Immature natural killer cell (primary cell): ENCODE measurements at regions not wholly inside any gene's neighbourhood (a gene's known extent, or its start where the extent isn't known, plus 50 kb on each side); places are given as distances from the start of the nearest gene placed in this dataset.

ENCODE experiments used
- DNase-seq, 3 donors: peaks; one replicate each; pipeline ENCODE4 v3.0.0; 2022; ENCODE audit warnings: mixed read lengths in 1 of 3
- H3K27ac Mint-ChIP-seq, 6 donors: one replicate each; pipeline ENCODE4 v1.8.0; 2020; ENCODE audit warnings: mixed read lengths in 6 of 6, mild to moderate bottlenecking in 5 of 6, inconsistent platforms in 4 of 6, moderate library complexity in 3 of 6
- H3K27me3 Mint-ChIP-seq, 3 donors: one replicate each; pipeline ENCODE4 v1.8.0; 2020 to 2021; ENCODE audit warnings: low read depth in 3 of 3, mild to moderate bottlenecking in 3 of 3, mixed read lengths in 3 of 3, moderate library complexity in 3 of 3, inconsistent platforms in 1 of 3
- H3K36me3 Mint-ChIP-seq, 3 donors: one replicate each; pipeline ENCODE4 v1.8.0; 2020; ENCODE audit warnings: mixed read lengths in 3 of 3, inconsistent platforms in 2 of 3, mild to moderate bottlenecking in 2 of 3
- H3K4me1 Mint-ChIP-seq, 2 donors: one replicate each; pipeline ENCODE4 v1.8.0; 2020; ENCODE audit warnings: inconsistent platforms in 2 of 2, mild to moderate bottlenecking in 2 of 2, mixed read lengths in 2 of 2, moderate library complexity in 1 of 2
- H3K4me3 Mint-ChIP-seq, 5 donors: one replicate each; pipeline ENCODE4 v1.8.0; 2020; ENCODE audit warnings: mild to moderate bottlenecking in 5 of 5, mixed read lengths in 5 of 5, inconsistent platforms in 3 of 5, moderate library complexity in 3 of 5
- H3K9me3 Mint-ChIP-seq, 6 donors: one replicate each; pipeline ENCODE4 v1.8.0; 2020; ENCODE audit warnings: mild to moderate bottlenecking in 6 of 6, mixed read lengths in 6 of 6, inconsistent platforms in 4 of 6, moderate library complexity in 3 of 6

DNA sequence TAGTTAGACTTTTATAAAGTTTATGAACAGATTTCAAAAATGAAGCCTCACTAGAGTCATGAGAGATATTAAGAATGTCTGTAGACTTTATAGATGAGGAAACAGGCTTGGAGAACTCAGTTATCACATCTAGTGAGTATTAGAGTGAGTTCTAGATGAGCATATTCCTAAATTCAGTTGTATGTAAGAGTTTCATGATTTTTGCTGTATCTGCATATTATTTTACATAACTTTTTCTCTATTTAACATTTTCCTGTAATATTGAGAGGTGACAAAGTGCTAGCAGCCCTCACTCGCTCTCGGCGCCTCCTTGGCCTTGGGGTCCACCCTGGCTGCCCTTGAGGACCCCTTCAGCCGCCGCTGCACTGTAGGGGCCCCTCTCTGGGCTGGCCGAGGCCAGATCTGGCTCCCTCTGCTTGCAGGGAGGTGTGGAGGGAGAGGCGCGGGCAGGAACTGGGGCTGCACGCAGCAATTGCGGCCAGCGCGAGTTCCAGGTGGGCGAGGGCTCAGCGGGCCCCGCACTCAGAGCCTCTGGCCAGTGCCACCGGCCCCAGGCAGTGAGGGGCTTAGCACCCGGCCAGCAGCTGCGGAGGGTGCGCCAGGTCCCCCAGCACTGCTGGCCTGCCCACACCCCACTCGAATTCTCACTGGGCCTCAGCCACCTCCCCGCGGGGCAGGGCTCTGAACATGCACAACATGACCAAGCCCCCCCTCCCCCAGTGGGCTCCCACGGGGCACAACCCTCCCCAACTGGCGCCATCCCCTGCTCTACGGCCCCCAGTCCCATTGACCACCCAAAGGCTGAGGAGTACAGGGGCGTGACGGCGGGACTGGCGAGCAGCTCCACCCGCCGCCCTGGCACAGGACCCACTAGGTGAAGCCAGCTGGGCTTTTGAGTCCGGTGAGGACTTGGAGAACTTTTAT lies 182.1 kb downstream of the TLE1 start:
- Mint-ChIP-seq H3K27me3 (peaks cover 3 to 8% (median 8%) of the 10 kb centered on the region in 3 donors), H3K4me1 (peaks cover 6 to 11% of the 10 kb centered on the region in 2 donors), H3K9me3 (peaks cover 0 to 3% (median 0%) of the 10 kb centered on the region in 6 donors), H3K36me3 (no peaks in the 10 kb centered on the region), H3K4me3 (no peak overlapping the region), H3K27ac (no peak overlapping the region)
- DNase-seq = no peak

DNA sequence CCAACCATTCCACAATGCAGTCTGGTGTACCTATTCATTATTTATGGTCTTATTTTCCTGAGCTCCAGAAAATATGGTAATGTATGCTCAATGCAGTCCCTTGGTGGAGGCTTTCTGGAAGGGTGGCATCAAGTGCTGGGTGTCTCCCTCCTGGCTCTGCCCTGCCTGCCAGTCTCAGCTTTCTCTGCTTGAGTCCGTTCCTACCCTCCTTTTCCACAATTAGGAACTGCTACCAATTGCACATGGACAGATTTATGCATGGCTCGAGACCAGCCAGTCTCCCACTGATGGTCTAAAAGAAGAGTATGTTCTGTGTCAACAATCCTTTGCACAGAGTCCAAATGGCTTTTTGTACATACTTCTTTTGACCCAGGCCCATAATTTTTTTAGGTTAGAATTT lies 189.8 kb downstream of the TLE1 start:
- Mint-ChIP-seq H3K27me3 (peaks cover 0 to 6% (median 4%) of the 10 kb centered on the region in 3 donors), H3K4me1 (no peaks in the 10 kb centered on the region), H3K9me3 (no peaks in the 10 kb centered on the region), H3K36me3 (peaks cover 0 to 3% (median 0%) of the 10 kb centered on the region in 3 donors), H3K4me3 (no peak overlapping the region), H3K27ac (no peak overlapping the region)
- no peak for DNase-seq

DNA sequence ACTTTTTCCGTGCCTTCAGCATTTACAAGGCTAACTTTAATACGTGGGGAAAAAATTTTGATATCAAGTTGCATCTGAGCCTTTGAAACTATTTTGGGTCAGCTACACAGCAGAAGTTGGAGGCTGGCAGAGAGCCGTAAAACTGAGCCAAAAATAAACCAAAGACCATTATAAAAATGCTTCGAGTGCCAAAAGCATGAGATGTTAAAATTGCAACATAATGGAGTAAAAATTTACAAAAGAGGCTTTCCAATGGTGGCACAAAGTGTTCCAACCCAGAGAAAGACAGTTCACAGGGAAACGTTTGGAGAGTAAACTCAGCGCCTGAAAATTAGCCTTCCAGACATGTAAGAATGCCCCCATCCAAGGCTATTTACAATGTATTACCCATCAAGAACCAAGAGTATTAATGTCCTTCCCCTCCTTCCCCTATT lies 190.3 kb downstream of the TLE1 start:
- peaks cover 0 to 6% (median 4%) of the 10 kb centered on the region in 3 donors for H3K27me3 Mint-ChIP-seq
- no peaks in the 10 kb centered on the region for H3K9me3 Mint-ChIP-seq
- no peak for DNase-seq
- H3K27ac Mint-ChIP-seq = no peak overlapping the region
- no peak overlapping the region for H3K4me3 Mint-ChIP-seq
- no peaks in the 10 kb centered on the region for H3K4me1 Mint-ChIP-seq
- peaks cover 0 to 3% (median 0%) of the 10 kb centered on the region in 3 donors for H3K36me3 Mint-ChIP-seq

DNA sequence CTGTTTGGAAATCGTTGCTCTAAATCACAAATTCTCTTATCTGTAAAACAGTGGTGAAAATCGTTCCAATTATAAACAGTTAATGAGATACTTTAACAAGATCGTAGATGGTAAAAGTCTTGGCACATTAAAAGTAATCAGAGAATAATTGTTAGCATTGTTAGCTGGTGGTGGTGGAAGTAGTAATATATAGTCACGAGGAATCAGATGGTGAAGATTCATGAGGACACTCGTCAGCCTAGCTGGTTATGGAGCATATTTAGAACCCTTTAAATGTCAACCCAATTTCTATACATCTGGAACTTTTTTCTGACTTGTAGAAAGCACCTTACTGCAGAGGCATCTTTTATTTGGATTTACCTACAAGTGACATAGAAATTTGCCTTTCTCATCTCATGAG lies 190.8 kb downstream of the TLE1 start:
- Mint-ChIP-seq H3K4me1 (no peaks in the 10 kb centered on the region), H3K9me3 (no peaks in the 10 kb centered on the region), H3K36me3 (peaks cover 0 to 3% (median 0%) of the 10 kb centered on the region in 3 donors), H3K4me3 (no peak overlapping the region), H3K27me3 (peaks cover 0 to 4% (median 4%) of the 10 kb centered on the region in 3 donors), H3K27ac (no peak overlapping the region)
- no peak for DNase-seq

DNA sequence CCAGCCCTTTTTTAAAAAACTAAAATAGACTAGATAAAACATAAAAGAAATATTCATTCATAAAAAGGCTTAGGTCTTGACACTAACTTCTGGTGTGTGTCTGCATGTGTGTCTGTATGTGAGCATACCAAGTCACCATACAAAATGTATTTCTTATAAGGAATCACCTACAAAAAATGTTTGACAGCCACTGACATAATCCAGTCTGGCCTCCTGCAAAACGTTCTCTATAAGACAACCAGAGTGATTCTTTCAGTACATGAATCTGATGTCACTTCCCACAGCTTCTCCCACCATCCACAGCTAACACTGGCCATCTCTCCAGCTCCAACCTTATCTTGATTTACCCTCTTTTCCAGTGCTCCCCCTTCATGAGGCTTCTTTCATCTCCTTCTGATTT lies 192.3 kb downstream of the TLE1 start:
- no peak for DNase-seq

DNA sequence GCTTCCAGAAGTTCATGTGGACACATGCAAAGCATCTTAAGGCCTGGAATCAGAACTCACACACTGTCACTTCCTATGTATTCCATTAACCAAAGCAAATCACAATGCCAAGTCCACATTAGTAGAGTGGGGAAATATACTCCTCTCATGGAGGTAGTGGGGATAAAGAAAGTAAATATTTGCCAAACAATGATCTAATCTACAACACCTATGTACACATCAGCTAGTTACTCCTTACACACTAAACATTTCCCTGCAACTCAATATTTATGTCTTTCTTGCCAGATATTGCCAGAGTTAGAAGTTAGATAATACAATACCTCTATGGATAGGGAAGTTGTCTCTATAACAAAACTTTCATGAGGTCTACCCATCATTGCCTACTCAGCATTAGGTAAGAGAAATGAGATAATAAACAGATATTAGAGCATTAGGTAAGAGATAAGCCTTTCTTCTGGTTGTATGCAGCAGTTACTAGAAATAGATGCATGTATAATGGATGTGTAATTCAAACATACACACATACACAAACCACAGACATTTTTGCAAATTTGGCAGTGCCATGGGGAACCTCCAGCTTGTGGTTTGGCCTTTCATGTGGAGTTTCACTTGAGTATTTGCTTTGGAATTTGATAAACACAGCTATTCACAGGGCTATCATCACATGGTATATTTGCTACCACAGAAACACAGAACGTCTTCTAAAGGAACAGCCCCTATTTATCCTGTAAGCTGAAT lies 196.5 kb downstream of the TLE1 start:
- Mint-ChIP-seq H3K36me3 (no peaks in the 10 kb centered on the region), H3K4me3 (no peak overlapping the region), H3K4me1 (no peaks in the 10 kb centered on the region), H3K9me3 (no peaks in the 10 kb centered on the region), H3K27me3 (peaks cover 1 to 6% (median 4%) of the 10 kb centered on the region in 3 donors), H3K27ac (no peak overlapping the region)
- DNase-seq = no peak

More for the DNA sequence above, 192.3 kb downstream of the TLE1 start:
- H3K27ac Mint-ChIP-seq = no peak overlapping the region
- no peaks in the 10 kb centered on the region for H3K9me3 Mint-ChIP-seq
- peaks cover 1 to 4% (median 4%) of the 10 kb centered on the region in 3 donors for H3K27me3 Mint-ChIP-seq
- peaks cover 0 to 3% (median 0%) of the 10 kb centered on the region in 3 donors for H3K36me3 Mint-ChIP-seq
- no peaks in the 10 kb centered on the region for H3K4me1 Mint-ChIP-seq
- H3K4me3 Mint-ChIP-seq = no peak overlapping the region

DNA sequence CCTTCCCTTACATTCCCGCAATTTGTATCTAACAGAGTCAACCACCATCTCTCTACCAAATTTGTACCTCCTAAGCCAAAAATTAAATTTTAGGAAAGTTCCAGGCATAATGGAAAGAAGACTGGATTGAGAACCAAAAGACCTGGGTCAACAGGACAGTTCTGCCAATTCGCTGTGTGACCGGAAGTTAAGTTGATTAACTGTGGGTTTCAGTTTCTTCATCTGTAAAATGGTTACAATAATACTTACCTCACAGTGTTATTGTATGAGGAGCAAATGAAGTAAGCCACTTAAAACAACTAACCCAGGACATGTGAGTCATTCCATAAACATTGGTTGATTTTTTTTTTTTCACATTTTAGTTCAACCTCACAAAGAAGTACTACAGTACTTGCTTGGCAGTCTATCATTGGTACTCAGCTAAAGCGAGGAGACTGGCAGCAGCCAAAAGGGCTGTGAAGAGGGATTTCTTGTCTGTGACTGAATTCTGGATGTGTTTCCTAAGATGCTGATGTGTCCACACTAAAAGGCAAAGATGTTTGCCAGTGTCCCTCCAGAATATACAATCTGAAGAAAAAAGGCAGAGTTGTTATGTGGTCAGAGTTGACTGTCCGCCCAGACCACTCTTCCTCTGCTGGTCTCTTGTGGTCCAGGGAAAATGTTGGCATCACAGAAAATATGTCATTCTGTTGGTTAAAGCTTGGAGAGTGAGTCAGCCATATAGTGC lies 198.6 kb downstream of the TLE1 start:
- H3K27ac Mint-ChIP-seq = no peak overlapping the region
- no peaks in the 10 kb centered on the region for H3K9me3 Mint-ChIP-seq
- no peak for DNase-seq
- no peaks in the 10 kb centered on the region for H3K36me3 Mint-ChIP-seq
- H3K27me3 Mint-ChIP-seq = peaks cover 1 to 3% (median 2%) of the 10 kb centered on the region in 3 donors
- H3K4me3 Mint-ChIP-seq = no peak overlapping the region
- no peaks in the 10 kb centered on the region for H3K4me1 Mint-ChIP-seq

DNA sequence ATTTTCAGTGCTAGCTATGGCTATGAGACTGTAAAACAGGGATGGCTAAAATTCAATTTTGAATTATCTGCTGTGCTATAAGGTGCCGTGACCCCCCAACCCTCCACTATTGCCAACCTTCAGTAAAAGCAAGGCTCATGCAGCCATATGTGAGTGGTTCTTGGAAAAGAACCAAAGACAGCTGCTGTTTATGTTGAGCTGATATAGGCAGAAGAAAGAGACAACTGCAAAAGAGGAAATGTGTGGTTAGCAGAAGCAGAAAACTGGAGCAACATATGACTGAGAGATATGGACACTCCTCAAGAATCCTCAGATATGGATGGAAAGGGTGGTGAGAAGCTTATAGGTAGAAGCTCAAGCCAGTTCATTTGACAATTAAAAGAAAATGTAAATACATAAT lies 200.3 kb downstream of the TLE1 start:
- Mint-ChIP-seq H3K4me1 (no peaks in the 10 kb centered on the region), H3K36me3 (no peaks in the 10 kb centered on the region), H3K4me3 (no peak overlapping the region), H3K9me3 (no peaks in the 10 kb centered on the region), H3K27ac (no peak overlapping the region), H3K27me3 (peaks cover 1 to 3% (median 2%) of the 10 kb centered on the region in 3 donors)
- no peak for DNase-seq

DNA sequence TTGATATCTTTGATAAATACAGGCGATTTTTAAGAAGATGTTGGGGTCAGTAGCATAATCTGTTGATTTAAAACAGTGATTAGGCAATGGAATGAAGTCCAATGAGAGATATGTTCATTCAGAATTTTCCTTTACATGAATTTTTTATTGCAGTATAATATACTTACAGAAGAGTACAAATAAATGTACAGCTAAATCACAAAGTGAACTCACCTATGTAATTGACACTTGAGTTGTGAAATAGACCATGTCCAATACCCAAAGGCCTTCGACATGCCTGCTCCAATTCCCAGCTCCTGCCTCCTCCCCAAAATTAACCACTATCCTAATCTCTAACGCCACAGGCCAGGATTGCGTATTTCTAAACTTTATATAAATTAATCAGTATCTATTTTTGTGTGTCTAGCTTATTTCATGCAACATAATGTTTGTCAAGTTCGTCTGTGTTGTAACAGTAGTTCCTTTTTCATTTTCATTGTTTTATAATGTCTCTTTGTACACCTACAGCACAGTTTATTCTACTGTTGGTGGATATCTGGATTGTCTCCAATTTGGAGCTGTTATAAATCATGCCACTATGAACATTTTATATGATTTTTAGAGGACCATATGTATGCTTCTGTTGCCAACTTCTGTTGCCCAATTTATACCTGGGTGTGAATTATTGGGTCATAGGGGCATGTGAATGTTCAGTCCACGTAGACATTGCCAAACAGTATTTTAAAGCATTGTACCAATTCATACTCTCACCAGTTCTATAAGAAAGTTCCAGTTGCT lies 208.3 kb downstream of the TLE1 start:
- no peak overlapping the region for H3K4me3 Mint-ChIP-seq
- no peak for DNase-seq
- no peaks in the 10 kb centered on the region for H3K4me1 Mint-ChIP-seq
- H3K36me3 Mint-ChIP-seq = no peaks in the 10 kb centered on the region
- H3K9me3 Mint-ChIP-seq = no peaks in the 10 kb centered on the region
- H3K27ac Mint-ChIP-seq = no peak overlapping the region
- H3K27me3 Mint-ChIP-seq = peaks cover 0 to 6% (median 0%) of the 10 kb centered on the region in 3 donors

DNA sequence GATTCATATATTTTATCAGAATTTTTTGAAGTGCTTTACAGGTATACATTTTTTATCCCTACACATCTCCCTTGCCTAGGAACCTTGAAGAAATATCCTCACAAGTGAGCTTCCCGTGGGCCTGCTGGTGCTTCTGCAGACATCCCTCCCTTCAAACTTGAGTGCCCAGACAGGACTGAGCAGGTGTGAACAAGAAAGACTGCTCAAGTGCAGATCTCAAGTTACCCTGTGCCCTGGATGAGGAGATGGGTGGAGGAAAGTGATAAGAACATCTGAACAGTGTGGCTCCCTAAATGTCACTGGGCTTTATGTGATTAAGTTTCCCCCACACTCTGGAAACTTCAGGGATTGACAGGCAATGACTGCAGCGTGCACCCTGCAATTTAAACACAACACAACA lies 209.8 kb downstream of the TLE1 start:
- no peak for DNase-seq
- no peak overlapping the region for H3K4me3 Mint-ChIP-seq
- no peaks in the 10 kb centered on the region for H3K9me3 Mint-ChIP-seq
- H3K27me3 Mint-ChIP-seq = peaks cover 0 to 6% (median 0%) of the 10 kb centered on the region in 3 donors
- no peak overlapping the region for H3K27ac Mint-ChIP-seq
- H3K4me1 Mint-ChIP-seq = no peaks in the 10 kb centered on the region
- H3K36me3 Mint-ChIP-seq = no peaks in the 10 kb centered on the region

DNA sequence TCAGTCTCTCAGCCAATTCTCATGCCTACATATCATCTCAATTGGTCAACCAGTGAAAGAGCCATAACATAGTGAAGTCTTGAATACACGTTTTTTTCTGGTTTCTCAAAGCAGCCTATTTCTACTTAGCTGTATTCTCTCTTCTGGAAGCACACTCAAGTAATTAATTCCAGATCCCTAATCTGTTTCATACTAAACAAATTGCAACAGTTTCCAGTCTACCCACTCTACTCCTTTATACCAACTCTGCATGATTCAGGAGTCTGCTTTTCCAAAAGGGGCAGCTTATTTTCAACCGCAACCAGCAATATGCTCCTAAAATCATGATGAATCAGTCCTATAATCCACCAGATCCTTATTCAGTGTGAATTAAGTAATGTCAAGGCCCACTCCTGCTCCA lies 211.7 kb downstream of the TLE1 start:
- H3K4me3 Mint-ChIP-seq = no peak overlapping the region
- H3K36me3 Mint-ChIP-seq = no peaks in the 10 kb centered on the region
- H3K9me3 Mint-ChIP-seq = no peaks in the 10 kb centered on the region
- DNase-seq = no peak
- no peak overlapping the region for H3K27ac Mint-ChIP-seq
- H3K4me1 Mint-ChIP-seq = no peaks in the 10 kb centered on the region
- peaks cover 0 to 4% (median 0%) of the 10 kb centered on the region in 3 donors for H3K27me3 Mint-ChIP-seq

DNA sequence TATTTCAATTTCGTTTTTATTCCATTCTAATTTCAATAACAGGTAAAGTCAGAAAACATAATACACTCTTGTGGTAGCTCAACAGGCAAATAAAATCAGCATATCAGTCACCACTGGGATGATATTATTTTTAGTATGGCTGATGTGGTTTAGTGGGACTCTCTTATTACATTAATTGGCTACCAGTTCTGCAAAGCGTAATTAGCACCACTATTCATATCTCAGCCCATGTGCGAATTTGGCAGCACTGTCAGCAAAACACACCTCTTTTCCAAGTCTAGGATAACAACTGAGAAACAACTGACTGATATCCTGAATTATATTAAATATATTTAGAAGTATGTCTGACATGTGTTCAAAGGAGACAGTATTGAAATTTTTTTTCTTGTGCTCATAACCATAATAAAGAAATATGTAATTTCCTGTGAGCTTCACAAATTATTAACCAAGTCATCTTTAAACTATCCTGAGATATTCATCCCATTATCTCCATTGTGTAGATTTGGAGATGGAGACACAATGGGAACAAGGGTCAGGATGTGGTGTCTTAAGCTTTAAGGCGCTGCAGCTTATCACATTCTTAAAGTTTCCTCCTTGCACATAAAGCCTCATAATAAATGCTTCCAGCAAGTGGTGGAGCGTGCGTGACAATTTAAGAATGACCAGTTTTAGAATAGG lies 212.4 kb downstream of the TLE1 start:
- Mint-ChIP-seq H3K4me1 (no peaks in the 10 kb centered on the region), H3K9me3 (no peaks in the 10 kb centered on the region), H3K27me3 (peaks cover 0 to 4% (median 0%) of the 10 kb centered on the region in 3 donors), H3K36me3 (no peaks in the 10 kb centered on the region), H3K27ac (no peak overlapping the region), H3K4me3 (no peak overlapping the region)
- DNase-seq = no peak

DNA sequence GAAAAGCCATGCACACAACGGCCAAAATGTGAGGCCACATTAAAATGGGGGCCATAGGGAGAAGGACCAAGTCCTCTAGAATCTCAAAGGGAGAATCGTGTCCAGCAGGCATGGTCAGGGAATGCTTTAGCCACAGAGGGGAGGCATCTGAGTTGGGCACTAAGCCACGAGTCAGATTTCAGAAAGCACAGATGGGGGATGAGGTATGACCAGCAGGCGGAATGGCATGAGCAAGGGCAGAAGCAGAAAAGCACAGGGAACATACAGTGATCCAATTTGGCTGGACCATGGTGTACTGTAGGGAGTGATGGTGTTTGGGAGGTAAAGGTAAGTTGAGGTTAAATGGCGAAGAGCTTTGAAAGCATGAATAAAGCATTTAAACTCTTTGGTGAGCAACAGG lies 214.6 kb downstream of the TLE1 start:
- H3K27ac Mint-ChIP-seq = no peak overlapping the region
- peaks cover 0 to 6% (median 1%) of the 10 kb centered on the region in 3 donors for H3K27me3 Mint-ChIP-seq
- no peaks in the 10 kb centered on the region for H3K4me1 Mint-ChIP-seq
- no peaks in the 10 kb centered on the region for H3K36me3 Mint-ChIP-seq
- no peaks in the 10 kb centered on the region for H3K9me3 Mint-ChIP-seq
- no peak for DNase-seq
- H3K4me3 Mint-ChIP-seq = no peak overlapping the region
